ENCODE measurements at regions not wholly inside any gene's neighbourhood (a gene's known extent, or its start where the extent isn't known, plus 50 kb on each side); places are given as distances from the start of the nearest gene placed in this dataset.

DNA sequence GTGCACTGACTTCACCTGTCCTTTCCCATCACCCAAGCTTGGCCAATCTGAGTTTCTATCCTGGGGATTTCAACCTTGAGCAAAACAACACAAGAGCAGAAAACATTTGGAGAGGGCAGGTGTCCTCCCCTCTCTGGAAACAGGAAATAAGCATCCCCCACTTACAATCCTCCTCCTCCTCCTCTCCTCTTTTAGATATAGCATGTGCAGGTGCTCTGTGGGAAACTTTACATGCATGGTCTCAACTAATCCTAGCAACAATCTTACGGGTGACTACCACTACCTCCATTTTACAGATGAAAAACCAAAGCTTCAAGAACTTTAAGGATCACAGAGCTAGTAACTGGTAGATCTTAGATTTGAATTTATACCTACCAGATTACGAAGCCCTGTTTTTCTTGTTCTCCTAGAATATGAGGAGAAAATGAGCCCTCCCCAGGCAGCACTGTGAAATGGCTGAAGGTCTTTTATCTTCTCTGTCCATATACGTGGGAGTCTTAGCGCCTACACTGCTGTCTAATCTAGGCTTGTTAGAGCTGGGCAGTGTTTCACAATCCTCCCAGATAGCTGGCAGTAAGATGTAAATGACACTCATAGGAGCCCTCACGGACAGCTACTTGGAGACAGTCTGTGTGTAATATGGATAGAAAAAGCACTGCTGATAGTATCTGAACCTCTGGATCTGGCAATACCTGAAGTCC lies 301.2 kb upstream of the PROK2 start:
- H3K27me3 ChIP-seq (ENCODE audit: control insufficient read depth in 2 of 2, insufficient read depth in 2 of 2, low read length in 2 of 2), result no peaks in the 10 kb centered on the region
- no peaks in the 10 kb centered on the region for H3K9me3 ChIP-seq (replicated peaks; ENCODE audit: control insufficient read depth, insufficient read depth, low read length)
- dilution Hi-C loops (cut with MboI; ENCODE audit: extremely low pct_ligation_motif_present, low sequenced_read_pairs), result no loop called here
- no peak overlapping the region for H3K27ac ChIP-seq (ENCODE audit: insufficient read depth, low read depth, low read length)
- CTCF ChIA-PET, result no interaction called here
- POLR2A ChIA-PET, result no interaction called here
- no peak overlapping the region for H2AFZ ChIP-seq (ENCODE audit: low read depth, low read length)
- H4K20me1 ChIP-seq (replicated peaks; ENCODE audit: control insufficient read depth, extremely low read depth, insufficient read depth, low read length), result no peaks in the 10 kb centered on the region
- no peak for TF ChIP-seq FOS (IDR thresholded peaks at IDR 0.05; ENCODE audit: borderline replicate concordance, insufficient read depth, low read length)
- TF ChIP-seq, protein P1, sequence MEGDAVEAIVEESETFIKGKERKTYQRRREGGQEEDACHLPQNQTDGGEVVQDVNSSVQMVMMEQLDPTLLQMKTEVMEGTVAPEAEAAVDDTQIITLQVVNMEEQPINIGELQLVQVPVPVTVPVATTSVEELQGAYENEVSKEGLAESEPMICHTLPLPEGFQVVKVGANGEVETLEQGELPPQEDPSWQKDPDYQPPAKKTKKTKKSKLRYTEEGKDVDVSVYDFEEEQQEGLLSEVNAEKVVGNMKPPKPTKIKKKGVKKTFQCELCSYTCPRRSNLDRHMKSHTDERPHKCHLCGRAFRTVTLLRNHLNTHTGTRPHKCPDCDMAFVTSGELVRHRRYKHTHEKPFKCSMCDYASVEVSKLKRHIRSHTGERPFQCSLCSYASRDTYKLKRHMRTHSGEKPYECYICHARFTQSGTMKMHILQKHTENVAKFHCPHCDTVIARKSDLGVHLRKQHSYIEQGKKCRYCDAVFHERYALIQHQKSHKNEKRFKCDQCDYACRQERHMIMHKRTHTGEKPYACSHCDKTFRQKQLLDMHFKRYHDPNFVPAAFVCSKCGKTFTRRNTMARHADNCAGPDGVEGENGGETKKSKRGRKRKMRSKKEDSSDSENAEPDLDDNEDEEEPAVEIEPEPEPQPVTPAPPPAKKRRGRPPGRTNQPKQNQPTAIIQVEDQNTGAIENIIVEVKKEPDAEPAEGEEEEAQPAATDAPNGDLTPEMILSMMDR (IDR thresholded peaks at IDR 0.05; ENCODE audit: extremely low read depth in 1 of 2, insufficient read depth in 1 of 2, low read depth in 1 of 2, low read length in 2 of 2), result no peak
- no peak for TF ChIP-seq GATA2 (IDR thresholded peaks at IDR 0.05; ENCODE audit: insufficient read depth, insufficient read length, low read depth, low read length)
- no peak for TF ChIP-seq JUN (IDR thresholded peaks at IDR 0.05; ENCODE audit: borderline replicate concordance, insufficient read depth, insufficient read length, low read depth)
- no peak for TF ChIP-seq EZH2 (IDR thresholded peaks at IDR 0.05; ENCODE audit: borderline replicate concordance, low read depth, low read length, severe bottlenecking)
- no peak for TF ChIP-seq MYC (IDR thresholded peaks at IDR 0.05; ENCODE audit: low read depth, low read length)
- TF ChIP-seq, protein P2, sequence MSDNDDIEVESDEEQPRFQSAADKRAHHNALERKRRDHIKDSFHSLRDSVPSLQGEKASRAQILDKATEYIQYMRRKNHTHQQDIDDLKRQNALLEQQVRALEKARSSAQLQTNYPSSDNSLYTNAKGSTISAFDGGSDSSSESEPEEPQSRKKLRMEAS (IDR thresholded peaks at IDR 0.05; ENCODE audit: insufficient read depth, insufficient read length), result no peak
- no peak for TF ChIP-seq POLR2AphosphoS5 (IDR thresholded peaks at IDR 0.05; ENCODE audit: insufficient read depth, low read depth, low read length)
- no peak for TF ChIP-seq POLR2A (IDR thresholded peaks at IDR 0.05; ENCODE audit: low read depth, low read length)
- DNase-seq (ENCODE audit: low read depth, low spot score) (no peak), FAIRE-seq (no peak)
- BruUV-seq (replicated peaks), result no TSS peak
- no peaks in the 10 kb centered on the region for H3K9me1 ChIP-seq (replicated peaks; ENCODE audit: control insufficient read depth, extremely low read depth, insufficient read depth, low read length)
- intact Hi-C loops (cut with micrococcal nuclease), result no loop called here
- no peak overlapping the region for H3K4me3 ChIP-seq (replicated peaks in 1 of 3; ENCODE audit: insufficient read depth in 1 of 3, low read depth in 1 of 3, low read length in 3 of 3)
- H3K4me2 ChIP-seq (ENCODE audit: insufficient read depth, low read length), result no peak overlapping the region
- no peak overlapping the region for H3K9ac ChIP-seq (replicated peaks; ENCODE audit: extremely low read depth, insufficient read depth, low read length)
- H3K4me1 ChIP-seq (ENCODE audit: control insufficient read depth, extremely low read depth, insufficient read depth, low read length), result no peaks in the 10 kb centered on the region
- no peaks in the 10 kb centered on the region for H3K79me2 ChIP-seq (ENCODE audit: control insufficient read depth, insufficient read depth, low read length)
- H3K36me3 ChIP-seq (ENCODE audit: control insufficient read depth in 2 of 2, extremely low read depth in 1 of 2, insufficient read depth in 2 of 2, low read length in 2 of 2), result no peaks in the 10 kb centered on the region

Data from endothelial cell of umbilical vein (primary cell).